Breast epithelium (tissue), 4 donors: ENCODE measurements at regions not wholly inside any gene's neighbourhood (a gene's known extent, or its start where the extent isn't known, plus 50 kb on each side); places are given as distances from the start of the nearest gene placed in this dataset.

ENCODE experiments used
- DNase-seq, 2 donors: peaks; one replicate each; pipeline ENCODE4 v3.0.0-alpha.2; 2019; ENCODE audit warnings: low spot score in 2 of 2
- H3K27ac ChIP-seq, 2 donors: fragments of 200-600 bp; sonication (generic) in 1 of 2; one replicate each; pipeline ENCODE4 v1.5.1; 2016 to 2019; ENCODE audit warnings: mild to moderate bottlenecking in 1 of 2
- H3K27me3 ChIP-seq, 2 donors: fragments of 200-600 bp; sonication (generic) in 1 of 2; one replicate each; pipeline versions ENCODE4 v1.5.1 to v1.6.0; 2017 to 2019; ENCODE audit warnings: control low read depth in 1 of 2, mild to moderate bottlenecking in 1 of 2
- H3K36me3 ChIP-seq: fragments of 200-600 bp; one replicate; pipeline ENCODE4 v1.5.1; 2019
- H3K4me1 ChIP-seq, 2 donors: fragments of 200-600 bp; sonication (generic); one replicate each; pipeline ENCODE4 v1.5.1; 2016 to 2019; ENCODE audit warnings: control low read depth in 1 of 2
- H3K4me3 ChIP-seq, 3 donors: fragments of 200-600 bp; sonication (generic); 1 replicate in 2 of 3; 2 replicates in 1 of 3; pipeline ENCODE4 v1.5.1; 2016 to 2019; ENCODE audit warnings: mild to moderate bottlenecking in 3 of 3, moderate library complexity in 2 of 3
- H3K9me3 ChIP-seq, 2 donors: fragments of 200-600 bp; sonication (generic) in 1 of 2; one replicate each; pipeline ENCODE4 v1.5.1; 2016 to 2019; ENCODE audit warnings: control low read depth in 1 of 2
- CTCF ChIP-seq, 3 donors: fragments of 450-650 bp; IDR thresholded peaks; one replicate each; pipeline ENCODE4 v1.5.1; 2016 to 2017; ENCODE audit warnings: antibody characterized with exemption in 3 of 3, mild to moderate bottlenecking in 3 of 3, moderate library complexity in 3 of 3
- POLR2A ChIP-seq: fragments of 450-650 bp; IDR thresholded peaks from one replicate; pipeline ENCODE4 v1.6.1; 2016; ENCODE audit warnings: antibody characterized with exemption, mild to moderate bottlenecking, moderate library complexity
- POLR2AphosphoS5 ChIP-seq, 3 donors: sonication (generic); formaldehyde crosslinking; IDR thresholded peaks; one replicate each; pipeline ENCODE4 v1.6.1; 2017; ENCODE audit warnings: antibody characterized with exemption in 3 of 3
- intact Hi-C: fragments of 100-400 bp; cut with DNase I; formaldehyde crosslinking; loops from one replicate; pipeline ENCODE4 v1.15.1; 2023; ENCODE audit warnings: low total_unique reads

DNA sequence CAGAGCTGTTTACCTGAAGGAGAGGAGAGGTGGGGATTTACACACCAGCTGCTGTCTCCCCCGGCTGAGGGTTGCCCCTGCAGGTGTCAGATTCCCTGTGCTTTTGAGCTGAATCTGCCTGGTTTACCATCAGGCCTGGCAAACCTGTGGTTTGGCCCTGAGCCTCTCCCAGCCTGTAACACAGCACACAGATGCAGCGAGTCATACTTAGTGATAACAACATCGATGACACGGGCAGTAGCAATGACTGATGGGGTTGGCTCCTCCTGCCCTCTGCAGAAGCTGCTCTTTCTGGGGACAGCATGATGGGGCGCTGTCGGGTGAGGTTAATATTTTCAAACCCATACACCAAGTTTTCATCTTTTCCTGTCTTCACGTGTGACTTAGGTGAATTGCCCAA, 380.0 kb upstream of the B3GAT1 start:
- Histone ChIP-seq H3K4me3 (no peak overlapping the region), H3K4me1 (no peaks in the 10 kb centered on the region), H3K9me3 (no peaks in the 10 kb centered on the region), H3K27ac (no peak overlapping the region), H3K36me3 (no peaks in the 10 kb centered on the region), H3K27me3 (no peaks in the 10 kb centered on the region)
- intact Hi-C loops: loop anchor here (5.0 kb wide), 1 partner anchor 185 kb away; no protein-coding TSS in a partner anchor
- TF ChIP-seq POLR2AphosphoS5 (IDR thresholded peaks at IDR 0.05) (no peak), CTCF (IDR thresholded peaks at IDR 0.05) (no peak), POLR2A (no peak)
- DNase-seq: no peak

DNA sequence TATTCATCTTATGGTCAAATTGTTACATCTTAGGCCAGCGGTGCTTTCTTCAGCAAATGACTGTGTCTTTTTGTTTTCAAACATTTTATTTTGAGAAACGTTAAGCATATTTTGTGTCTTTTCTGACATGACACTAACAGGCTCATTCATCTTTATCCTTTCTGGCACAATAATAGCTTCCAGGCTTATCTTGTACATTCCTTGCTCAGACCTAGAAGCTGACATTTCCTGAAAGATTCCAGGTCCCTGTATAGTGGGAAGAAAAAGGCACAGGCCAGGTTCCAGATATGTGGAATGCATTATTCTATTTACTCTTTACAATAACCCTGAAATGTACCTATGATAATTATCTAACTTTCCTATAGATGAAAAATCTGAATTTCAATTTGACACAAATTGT, 379.1 kb upstream of the B3GAT1 start:
- H3K4me3 ChIP-seq: no peak overlapping the region
- no peaks in the 10 kb centered on the region for H3K36me3 ChIP-seq
- peaks cover 0 to 2% of the 10 kb centered on the region in 2 donors for H3K27me3 ChIP-seq
- no peaks in the 10 kb centered on the region for H3K9me3 ChIP-seq
- intact Hi-C loops: loop anchor here (2.0 to 5.0 kb wide), 2 partner anchors 60 to 184 kb away; no protein-coding TSS in a partner anchor
- no peaks in the 10 kb centered on the region for H3K4me1 ChIP-seq
- TF ChIP-seq POLR2A: no peak
- no peak for TF ChIP-seq CTCF (IDR thresholded peaks at IDR 0.05)
- no peak for TF ChIP-seq POLR2AphosphoS5 (IDR thresholded peaks at IDR 0.05)
- no peak for DNase-seq
- no peak overlapping the region for H3K27ac ChIP-seq

- Histone ChIP-seq H3K4me1 (no peaks in the 10 kb centered on the region), H3K36me3 (no peaks in the 10 kb centered on the region), H3K27ac (no peak overlapping the region), H3K27me3 (peaks cover 0 to 5% of the 10 kb centered on the region in 2 donors), H3K4me3 (no peak overlapping the region), H3K9me3 (no peaks in the 10 kb centered on the region)
- no peak for DNase-seq
- TF ChIP-seq POLR2AphosphoS5 (IDR thresholded peaks at IDR 0.05): no peak
- no peak for TF ChIP-seq CTCF (IDR thresholded peaks at IDR 0.05)
- no peak for TF ChIP-seq POLR2A
- intact Hi-C loops: no loop called here
Measured at GRCh38 chr11:134789104-134789503, 377.1 kb upstream of the B3GAT1 start.

DNA sequence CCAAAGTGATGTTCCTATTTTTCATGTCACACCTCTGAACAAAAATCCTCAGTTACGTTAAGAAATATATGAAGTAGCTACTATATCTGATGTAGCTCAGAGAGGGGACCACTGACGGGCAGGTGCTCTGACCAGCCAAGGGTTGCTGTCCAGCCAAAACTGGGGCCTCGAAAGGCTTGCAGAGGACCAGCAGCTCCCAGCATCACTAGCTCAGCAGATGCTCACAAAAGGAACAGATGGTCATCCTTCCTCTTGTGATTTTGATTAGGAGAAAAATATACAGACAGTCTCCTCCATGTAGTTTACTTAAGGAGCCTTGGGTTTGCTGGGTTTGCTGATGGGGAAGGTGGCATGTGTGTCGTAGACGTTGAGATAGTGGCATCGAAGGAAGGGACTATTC, 374.6 kb upstream of the B3GAT1 start:
- H3K27me3 ChIP-seq: peaks cover 0 to 5% of the 10 kb centered on the region in 2 donors
- H3K4me3 ChIP-seq: no peak overlapping the region
- no peaks in the 10 kb centered on the region for H3K9me3 ChIP-seq
- TF ChIP-seq POLR2AphosphoS5 (IDR thresholded peaks at IDR 0.05) (no peak), POLR2A (no peak), CTCF (IDR thresholded peaks at IDR 0.05) (no peak)
- intact Hi-C loops: no loop called here
- no peak for DNase-seq
- H3K36me3 ChIP-seq: no peaks in the 10 kb centered on the region
- no peaks in the 10 kb centered on the region for H3K4me1 ChIP-seq
- no peak overlapping the region for H3K27ac ChIP-seq

DNA sequence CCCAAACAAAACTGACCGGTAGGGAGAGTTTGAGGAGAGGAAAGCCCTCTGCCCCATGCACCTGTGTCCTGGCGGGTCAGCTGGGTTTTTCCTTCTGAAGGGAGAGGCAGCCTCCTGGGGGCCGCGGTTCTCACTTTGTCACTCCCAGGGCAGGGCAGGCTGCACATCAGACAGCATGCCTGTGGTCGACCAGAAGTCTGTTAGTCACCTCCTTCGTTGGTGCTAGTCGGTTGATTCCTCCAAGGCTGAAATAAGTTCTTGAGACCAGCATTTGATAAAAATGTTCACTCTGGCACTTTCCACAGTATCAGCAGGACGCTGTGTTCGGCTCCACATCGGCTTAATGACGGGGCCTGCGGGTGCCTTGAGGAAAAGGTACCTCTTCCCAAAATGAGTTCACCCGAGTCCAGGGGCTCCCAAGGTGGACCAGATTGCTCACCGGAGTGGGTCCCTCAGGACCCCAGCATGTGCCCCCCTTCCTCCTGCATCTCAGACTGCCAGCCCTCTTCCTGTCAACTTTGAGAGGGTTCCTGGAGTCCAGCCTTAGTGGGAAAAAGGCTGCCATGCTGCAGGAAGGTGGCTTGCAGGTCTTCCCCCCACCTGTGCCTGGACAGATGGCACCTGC, 373.7 kb upstream of the B3GAT1 start:
- Histone ChIP-seq H3K4me3 (no peak overlapping the region), H3K36me3 (no peaks in the 10 kb centered on the region), H3K27ac (no peak overlapping the region), H3K27me3 (peaks cover 0 to 5% of the 10 kb centered on the region in 2 donors), H3K4me1 (no peaks in the 10 kb centered on the region), H3K9me3 (no peaks in the 10 kb centered on the region)
- no peak for TF ChIP-seq CTCF (IDR thresholded peaks at IDR 0.05)
- TF ChIP-seq POLR2A: no peak
- no peak for TF ChIP-seq POLR2AphosphoS5 (IDR thresholded peaks at IDR 0.05)
- intact Hi-C loops: no loop called here
- DNase-seq: no peak
